ENCODE measurements at regions not wholly inside any gene's neighbourhood (a gene's known extent, or its start where the extent isn't known, plus 50 kb on each side); places are given as distances from the start of the nearest gene placed in this dataset.

GRCh38 chr7:153386556-153386955 is 627.0 kb downstream of the ACTR3B start:
- H3K27ac Mint-ChIP-seq: no peak overlapping the region
- H3K27me3 Mint-ChIP-seq: peaks cover 0 to 1% of the 10 kb centered on the region in 2 donors
- POLR2A ChIA-PET: no interaction called here
- no peaks in the 10 kb centered on the region for H3K36me3 Mint-ChIP-seq
- no peak overlapping the region for H3K4me3 Mint-ChIP-seq
- CTCF ChIA-PET: no interaction called here
- no peak for DNase-seq
- H3K9me3 Mint-ChIP-seq: peaks cover 6 to 19% (median 12%) of the 10 kb centered on the region in 5 donors
- H3K27me3 ChIP-seq (ENCODE audit: insufficient read depth, low read length, poor library complexity, severe bottlenecking): no peaks in the 10 kb centered on the region
- no peaks in the 10 kb centered on the region for H3K9me3 ChIP-seq (ENCODE audit: low read length)
- no peak overlapping the region for H3K27ac ChIP-seq (ENCODE audit: low read depth, low read length)
- no peak overlapping the region for H3K4me3 ChIP-seq (ENCODE audit: low read length)
- no peaks in the 10 kb centered on the region for H3K4me1 ChIP-seq (ENCODE audit: insufficient read depth, low read length)
- H3K4me1 Mint-ChIP-seq: no peaks in the 10 kb centered on the region
- no peaks in the 10 kb centered on the region for H3K36me3 ChIP-seq (ENCODE audit: insufficient read depth, low read length)

- Histone ChIP-seq H3K9me3 (ENCODE audit: low read length) (no peaks in the 10 kb centered on the region), H3K27me3 (ENCODE audit: insufficient read depth, low read length, poor library complexity, severe bottlenecking) (no peaks in the 10 kb centered on the region), H3K36me3 (ENCODE audit: insufficient read depth, low read length) (no peaks in the 10 kb centered on the region), H3K27ac (ENCODE audit: low read depth, low read length) (no peak overlapping the region), H3K4me1 (ENCODE audit: insufficient read depth, low read length) (no peaks in the 10 kb centered on the region), H3K4me3 (ENCODE audit: low read length) (no peak overlapping the region)
- Mint-ChIP-seq H3K27ac (no peak overlapping the region), H3K4me1 (no peaks in the 10 kb centered on the region), H3K36me3 (no peaks in the 10 kb centered on the region), H3K4me3 (no peak overlapping the region), H3K27me3 (peaks cover 0 to 2% of the 10 kb centered on the region in 2 donors), H3K9me3 (peaks cover 6 to 23% (median 12%) of the 10 kb centered on the region in 5 donors)
- ChIA-PET CTCF (no interaction called here), POLR2A (no interaction called here)
- DNase-seq: no peak
These were observed 629.1 kb downstream of the ACTR3B start for GRCh38 chr7:153388611-153389010.

- H3K36me3 ChIP-seq (ENCODE audit: insufficient read depth, low read length): no peaks in the 10 kb centered on the region
- H3K36me3 Mint-ChIP-seq: no peaks in the 10 kb centered on the region
- H3K4me1 Mint-ChIP-seq: no peaks in the 10 kb centered on the region
- no peak overlapping the region for H3K27ac ChIP-seq (ENCODE audit: low read depth, low read length)
- no peaks in the 10 kb centered on the region for H3K9me3 ChIP-seq (ENCODE audit: low read length)
- H3K4me3 Mint-ChIP-seq: no peak overlapping the region
- H3K27me3 ChIP-seq (ENCODE audit: insufficient read depth, low read length, poor library complexity, severe bottlenecking): no peaks in the 10 kb centered on the region
- ChIA-PET POLR2A (no interaction called here), CTCF (no interaction called here)
- no peak overlapping the region for H3K4me3 ChIP-seq (ENCODE audit: low read length)
- H3K4me1 ChIP-seq (ENCODE audit: insufficient read depth, low read length): no peaks in the 10 kb centered on the region
- DNase-seq: no peak
- H3K9me3 Mint-ChIP-seq: peaks cover 5 to 29% (median 11%) of the 10 kb centered on the region in 5 donors
- H3K27ac Mint-ChIP-seq: no peak overlapping the region
- peaks cover 0 to 2% of the 10 kb centered on the region in 2 donors for H3K27me3 Mint-ChIP-seq
These were observed 629.7 kb downstream of the ACTR3B start for GRCh38 chr7:153389261-153389660.

GRCh38 chr7:153390955-153391354 is 631.4 kb downstream of the ACTR3B start:
- H3K27ac ChIP-seq (ENCODE audit: low read depth, low read length): no peak overlapping the region
- ChIA-PET POLR2A (no interaction called here), CTCF (no interaction called here)
- no peaks in the 10 kb centered on the region for H3K4me1 Mint-ChIP-seq
- no peak overlapping the region for H3K4me3 Mint-ChIP-seq
- no peak overlapping the region for H3K4me3 ChIP-seq (ENCODE audit: low read length)
- peak overlapping the region in 1 of 8 donors; percentile 43 for H3K27ac Mint-ChIP-seq
- no peaks in the 10 kb centered on the region for H3K36me3 ChIP-seq (ENCODE audit: insufficient read depth, low read length)
- H3K27me3 Mint-ChIP-seq: peaks cover 0 to 2% of the 10 kb centered on the region in 2 donors
- no peak for DNase-seq
- H3K9me3 ChIP-seq (ENCODE audit: low read length): no peaks in the 10 kb centered on the region
- H3K9me3 Mint-ChIP-seq: peaks cover 3 to 29% (median 11%) of the 10 kb centered on the region in 5 donors
- H3K27me3 ChIP-seq (ENCODE audit: insufficient read depth, low read length, poor library complexity, severe bottlenecking): no peaks in the 10 kb centered on the region
- H3K36me3 Mint-ChIP-seq: no peaks in the 10 kb centered on the region
- H3K4me1 ChIP-seq (ENCODE audit: insufficient read depth, low read length): no peaks in the 10 kb centered on the region

GRCh38 chr7:153392726-153393125 is 633.2 kb downstream of the ACTR3B start:
- no peaks in the 10 kb centered on the region for H3K4me1 ChIP-seq (ENCODE audit: insufficient read depth, low read length)
- ChIA-PET POLR2A (no interaction called here), CTCF (no interaction called here)
- peaks cover 2 to 29% (median 9%) of the 10 kb centered on the region in 5 donors for H3K9me3 Mint-ChIP-seq
- H3K27ac ChIP-seq (ENCODE audit: low read depth, low read length): no peak overlapping the region
- no peaks in the 10 kb centered on the region for H3K27me3 ChIP-seq (ENCODE audit: insufficient read depth, low read length, poor library complexity, severe bottlenecking)
- no peaks in the 10 kb centered on the region for H3K4me1 Mint-ChIP-seq
- no peaks in the 10 kb centered on the region for H3K36me3 ChIP-seq (ENCODE audit: insufficient read depth, low read length)
- no peak overlapping the region for H3K4me3 Mint-ChIP-seq
- no peaks in the 10 kb centered on the region for H3K36me3 Mint-ChIP-seq
- H3K9me3 ChIP-seq (ENCODE audit: low read length): no peaks in the 10 kb centered on the region
- DNase-seq: no peak
- no peak overlapping the region for H3K4me3 ChIP-seq (ENCODE audit: low read length)
- H3K27me3 Mint-ChIP-seq: peaks cover 0 to 1% of the 10 kb centered on the region in 2 donors
- no peak overlapping the region for H3K27ac Mint-ChIP-seq

- no peaks in the 10 kb centered on the region for H3K36me3 ChIP-seq (ENCODE audit: insufficient read depth, low read length)
- DNase-seq: no peak
These were observed 634.1 kb downstream of the ACTR3B start for GRCh38 chr7:153393666-153394065.

GRCh38 chr7:153396475-153396874 is 636.9 kb downstream of the ACTR3B start:
- CTCF ChIA-PET: no interaction called here
- Histone ChIP-seq H3K36me3 (ENCODE audit: insufficient read depth, low read length) (no peaks in the 10 kb centered on the region), H3K9me3 (ENCODE audit: low read length) (no peaks in the 10 kb centered on the region)

More at GRCh38 chr7:153393666-153394065, 634.1 kb downstream of the ACTR3B start:
- peaks cover 0 to 1% of the 10 kb centered on the region in 2 donors for H3K27me3 Mint-ChIP-seq
- H3K4me3 ChIP-seq (ENCODE audit: low read length): no peak overlapping the region
- no peaks in the 10 kb centered on the region for H3K27me3 ChIP-seq (ENCODE audit: insufficient read depth, low read length, poor library complexity, severe bottlenecking)
- H3K9me3 Mint-ChIP-seq: peaks cover 2 to 25% (median 9%) of the 10 kb centered on the region in 5 donors
- no peak overlapping the region for H3K27ac ChIP-seq (ENCODE audit: low read depth, low read length)
- no peaks in the 10 kb centered on the region for H3K9me3 ChIP-seq (ENCODE audit: low read length)
- H3K36me3 Mint-ChIP-seq: no peaks in the 10 kb centered on the region
- H3K4me3 Mint-ChIP-seq: no peak overlapping the region
- ChIA-PET CTCF (no interaction called here), POLR2A (no interaction called here)
- H3K4me1 ChIP-seq (ENCODE audit: insufficient read depth, low read length): no peaks in the 10 kb centered on the region
- H3K4me1 Mint-ChIP-seq: no peaks in the 10 kb centered on the region
- no peak overlapping the region for H3K27ac Mint-ChIP-seq

GRCh38 chr7:153397459-153397858 is 637.9 kb downstream of the ACTR3B start:
- no peak overlapping the region for H3K27ac Mint-ChIP-seq
- H3K9me3 Mint-ChIP-seq: peaks cover 0 to 14% (median 3%) of the 10 kb centered on the region in 5 donors
- no peaks in the 10 kb centered on the region for H3K36me3 ChIP-seq (ENCODE audit: insufficient read depth, low read length)
- H3K4me3 ChIP-seq (ENCODE audit: low read length): no peak overlapping the region
- ChIA-PET POLR2A (no interaction called here), CTCF (no interaction called here)
- H3K27ac ChIP-seq (ENCODE audit: low read depth, low read length): no peak overlapping the region
- no peaks in the 10 kb centered on the region for H3K4me1 Mint-ChIP-seq
- H3K4me1 ChIP-seq (ENCODE audit: insufficient read depth, low read length): no peaks in the 10 kb centered on the region
- no peak overlapping the region for H3K4me3 Mint-ChIP-seq
- peaks cover 0 to 1% of the 10 kb centered on the region in 2 donors for H3K27me3 Mint-ChIP-seq
- no peak for DNase-seq
- H3K27me3 ChIP-seq (ENCODE audit: insufficient read depth, low read length, poor library complexity, severe bottlenecking): no peaks in the 10 kb centered on the region
- no peaks in the 10 kb centered on the region for H3K9me3 ChIP-seq (ENCODE audit: low read length)
- no peaks in the 10 kb centered on the region for H3K36me3 Mint-ChIP-seq

More at GRCh38 chr7:153396475-153396874, 636.9 kb downstream of the ACTR3B start:
- DNase-seq: no peak
- Mint-ChIP-seq H3K27me3 (peaks cover 0 to 1% of the 10 kb centered on the region in 2 donors), H3K36me3 (no peaks in the 10 kb centered on the region), H3K4me1 (no peaks in the 10 kb centered on the region), H3K4me3 (no peak overlapping the region), H3K27ac (no peak overlapping the region), H3K9me3 (peaks cover 0 to 17% (median 4%) of the 10 kb centered on the region in 5 donors)
- H3K27ac ChIP-seq (ENCODE audit: low read depth, low read length): no peak overlapping the region
- H3K27me3 ChIP-seq (ENCODE audit: insufficient read depth, low read length, poor library complexity, severe bottlenecking): no peaks in the 10 kb centered on the region
- H3K4me3 ChIP-seq (ENCODE audit: low read length): no peak overlapping the region
- POLR2A ChIA-PET: no interaction called here
- H3K4me1 ChIP-seq (ENCODE audit: insufficient read depth, low read length): no peaks in the 10 kb centered on the region

GRCh38 chr7:153397906-153398305 is 638.4 kb downstream of the ACTR3B start:
- no peaks in the 10 kb centered on the region for H3K4me1 Mint-ChIP-seq
- no peak for DNase-seq

More at GRCh38 chr7:153397906-153398305, 638.4 kb downstream of the ACTR3B start:
- POLR2A ChIA-PET: no interaction called here
- Mint-ChIP-seq H3K27ac (no peak overlapping the region), H3K9me3 (peaks cover 0 to 14% (median 3%) of the 10 kb centered on the region in 5 donors), H3K27me3 (peaks cover 0 to 1% of the 10 kb centered on the region in 2 donors), H3K36me3 (no peaks in the 10 kb centered on the region), H3K4me3 (no peak overlapping the region)
- Histone ChIP-seq H3K9me3 (ENCODE audit: low read length) (no peaks in the 10 kb centered on the region), H3K36me3 (ENCODE audit: insufficient read depth, low read length) (no peaks in the 10 kb centered on the region), H3K4me1 (ENCODE audit: insufficient read depth, low read length) (no peaks in the 10 kb centered on the region), H3K27me3 (ENCODE audit: insufficient read depth, low read length, poor library complexity, severe bottlenecking) (no peaks in the 10 kb centered on the region), H3K4me3 (ENCODE audit: low read length) (no peak overlapping the region), H3K27ac (ENCODE audit: low read depth, low read length) (no peak overlapping the region)
- CTCF ChIA-PET: no interaction called here
